CD4-positive, alpha-beta T cell (primary cell): ENCODE measurements at regions not wholly inside any gene's neighbourhood (a gene's known extent, or its start where the extent isn't known, plus 50 kb on each side); places are given as distances from the start of the nearest gene placed in this dataset.
A peak's percentile ranks its signal among the peaks of the same experiment; 100 is the strongest.

Experiments used
- ATAC-seq: fragments of 200-7000 bp; cut with Tn5 transposase; one replicate; pipeline ENCODE4 v1.10.0; 2022; ENCODE audit warnings: mild to moderate bottlenecking; ENCODE audit not compliant: poor library complexity
- CTCF ChIA-PET: fragments of 350-600 bp; sonication (Branson Sonifier 250); formaldehyde crosslinking; loops from one replicate; lab custom pipeline; 2021; ENCODE audit warnings: antibody characterized with exemption, inconsistent platforms; lab: Charles Lee
- POLR2A ChIA-PET: fragments of 350-600 bp; sonication (Branson Sonifier 250); formaldehyde crosslinking; loops from one replicate; lab custom pipeline; 2021; ENCODE audit warnings: antibody characterized with exemption, inconsistent platforms; lab: Charles Lee
- DNase-seq, 14 experiments: peaks; one replicate each; pipeline ENCODE4 v3.0.0-alpha.2; 2013 to 2020; ENCODE audit warnings: mixed read lengths in 2 of 14
- H3K27ac ChIP-seq, 2 donors: one replicate each; pipeline versions ENCODE4 v1.5.1 to v1.7.0; 2013; ENCODE audit warnings: low read length in 2 of 2, low read depth in 1 of 2, mild to moderate bottlenecking in 1 of 2
- H3K27me3 ChIP-seq, 2 experiments: 1 replicate in 1 of 2; 2 replicates in 1 of 2; pipeline versions ENCODE4 v1.6.1 to v1.7.0; 2013; ENCODE audit warnings: low read length in 2 of 2, control low read depth in 1 of 2, mild to moderate bottlenecking in 1 of 2, moderate library complexity in 1 of 2; ENCODE audit not compliant: insufficient read depth in 2 of 2, control insufficient read depth in 1 of 2
- H3K36me3 ChIP-seq: one replicate; pipeline ENCODE4 v1.6.1; 2013; ENCODE audit warnings: low read length, control low read depth; ENCODE audit not compliant: insufficient read depth
- H3K4me1 ChIP-seq: one replicate; pipeline ENCODE4 v1.6.1; 2013; ENCODE audit warnings: low read length, control low read depth; ENCODE audit not compliant: insufficient read depth
- H3K4me3 ChIP-seq: one replicate; pipeline ENCODE4 v1.5.1; 2013; ENCODE audit warnings: mild to moderate bottlenecking, low read length, moderate library complexity
- H3K9me3 ChIP-seq, 2 experiments: 1 replicate in 1 of 2; 2 replicates in 1 of 2; pipeline versions ENCODE4 v1.6.1 to v1.7.0; 2013; ENCODE audit warnings: low read length in 2 of 2, mild to moderate bottlenecking in 2 of 2, control low read depth in 1 of 2, moderate library complexity in 1 of 2; ENCODE audit not compliant: control insufficient read depth in 1 of 2, insufficient read depth in 1 of 2
- H3K27ac Mint-ChIP-seq: one replicate; pipeline ENCODE4 v1.8.0; 2020; ENCODE audit warnings: mixed read lengths
- H3K27me3 Mint-ChIP-seq: one replicate; pipeline ENCODE4 v1.8.0; 2021; ENCODE audit warnings: mixed read lengths
- H3K36me3 Mint-ChIP-seq: one replicate; pipeline ENCODE4 v1.8.0; 2021; ENCODE audit warnings: low read depth, mixed read lengths
- H3K4me1 Mint-ChIP-seq: one replicate; pipeline ENCODE4 v1.8.0; 2021; ENCODE audit warnings: low read depth, mixed read lengths
- H3K4me3 Mint-ChIP-seq: one replicate; pipeline ENCODE4 v1.8.0; 2020; ENCODE audit warnings: mild to moderate bottlenecking, mixed read lengths
- H3K9me3 Mint-ChIP-seq: one replicate; pipeline ENCODE4 v1.8.0; 2020; ENCODE audit warnings: mixed read lengths
- intact Hi-C, 2 experiments: fragments of 100-400 bp; cut with DNase I in 1 of 2; cut with micrococcal nuclease in 1 of 2; formaldehyde crosslinking; loops; one replicate each; pipeline versions ENCODE4 v1.15.1 to v1.9.0; 2023 to 2025; cut with DNase I, micrococcal nuclease
- TF ChIP-seq, protein P1 (sequence below): fragments of 200-600 bp; IDR thresholded peaks from one replicate; pipeline ENCODE4 v1.8.0; 2022; ENCODE audit warnings: antibody characterized with exemption, mild to moderate bottlenecking

DNA sequence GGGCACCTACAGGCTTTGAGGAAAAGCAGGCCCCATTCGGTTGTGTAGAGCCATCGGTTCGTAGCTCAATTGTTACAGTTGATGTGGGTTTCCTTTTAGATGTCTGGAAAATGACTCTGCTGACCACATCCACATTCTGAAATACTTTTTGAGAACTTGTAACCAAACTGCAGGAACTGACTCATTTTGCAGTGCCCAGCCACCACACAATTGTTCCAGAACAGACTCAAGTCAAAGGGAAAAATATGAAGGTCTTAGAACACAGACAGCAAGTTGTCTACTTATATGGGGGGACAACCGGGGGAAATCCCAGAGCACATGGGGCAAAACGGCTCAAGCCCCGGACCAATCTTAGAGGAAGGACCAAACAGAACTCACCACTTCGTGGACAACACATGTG is 557.6 kb upstream of the DIPK2B start:
- H3K4me3 Mint-ChIP-seq = peak overlapping the region; percentile 87
- POLR2A ChIA-PET = interaction anchor here (0.5 to 3.6 kb wide), 7 partner anchors 8 to 1568 kb away, joined by 3 to 34 read pairs (median 3); no protein-coding TSS in a partner anchor
- H3K36me3 ChIP-seq = no peaks in the 10 kb centered on the region
- H3K27ac ChIP-seq = peak overlapping the region; percentile 16 to 57
- CTCF ChIA-PET = no interaction called here
- peak overlapping the region; percentile 24 for H3K4me3 ChIP-seq
- H3K9me3 Mint-ChIP-seq = no peaks in the 10 kb centered on the region
- DNase-seq (peak in 7 of 14 experiments; percentile 11 to 79 (median 42)), ATAC-seq (peak; percentile 33)
- H3K4me1 ChIP-seq = peaks cover 49% of the 10 kb centered on the region
- TF ChIP-seq, protein P1, sequence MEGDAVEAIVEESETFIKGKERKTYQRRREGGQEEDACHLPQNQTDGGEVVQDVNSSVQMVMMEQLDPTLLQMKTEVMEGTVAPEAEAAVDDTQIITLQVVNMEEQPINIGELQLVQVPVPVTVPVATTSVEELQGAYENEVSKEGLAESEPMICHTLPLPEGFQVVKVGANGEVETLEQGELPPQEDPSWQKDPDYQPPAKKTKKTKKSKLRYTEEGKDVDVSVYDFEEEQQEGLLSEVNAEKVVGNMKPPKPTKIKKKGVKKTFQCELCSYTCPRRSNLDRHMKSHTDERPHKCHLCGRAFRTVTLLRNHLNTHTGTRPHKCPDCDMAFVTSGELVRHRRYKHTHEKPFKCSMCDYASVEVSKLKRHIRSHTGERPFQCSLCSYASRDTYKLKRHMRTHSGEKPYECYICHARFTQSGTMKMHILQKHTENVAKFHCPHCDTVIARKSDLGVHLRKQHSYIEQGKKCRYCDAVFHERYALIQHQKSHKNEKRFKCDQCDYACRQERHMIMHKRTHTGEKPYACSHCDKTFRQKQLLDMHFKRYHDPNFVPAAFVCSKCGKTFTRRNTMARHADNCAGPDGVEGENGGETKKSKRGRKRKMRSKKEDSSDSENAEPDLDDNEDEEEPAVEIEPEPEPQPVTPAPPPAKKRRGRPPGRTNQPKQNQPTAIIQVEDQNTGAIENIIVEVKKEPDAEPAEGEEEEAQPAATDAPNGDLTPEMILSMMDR = no peak
- peaks cover 10% of the 10 kb centered on the region for H3K36me3 Mint-ChIP-seq
- H3K27me3 ChIP-seq = no peaks in the 10 kb centered on the region
- no peaks in the 10 kb centered on the region for H3K27me3 Mint-ChIP-seq
- peak overlapping the region; percentile 88 for H3K27ac Mint-ChIP-seq
- H3K9me3 ChIP-seq = no peaks in the 10 kb centered on the region
- intact Hi-C loops = loop anchor here (5.0 to 10.0 kb wide), 2 partner anchors 49 to 86 kb away; no protein-coding TSS in a partner anchor
- H3K4me1 Mint-ChIP-seq = peaks cover 75% of the 10 kb centered on the region

DNA sequence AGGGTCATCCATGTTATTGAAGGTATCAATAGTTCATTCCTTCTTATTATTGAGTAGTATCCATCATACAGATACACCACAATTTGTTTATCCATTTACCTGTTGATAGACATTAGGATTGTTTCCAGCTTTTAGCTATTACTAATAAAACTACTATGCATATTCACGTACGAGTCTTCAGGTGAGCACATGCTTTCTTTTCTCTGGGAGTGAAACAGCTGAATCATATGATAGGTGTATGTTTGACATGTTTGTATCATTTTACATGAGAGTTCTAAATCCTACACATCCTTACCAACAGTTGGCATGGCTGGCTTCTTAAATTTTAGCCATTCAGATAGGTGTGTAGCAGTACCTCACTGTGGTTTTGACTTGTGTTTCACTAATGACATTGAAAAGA is 556.6 kb upstream of the DIPK2B start:
- ChIA-PET CTCF (no interaction called here), POLR2A (interaction anchor here (1.1 to 3.6 kb wide), 3 partner anchors 12 to 50 kb away, joined by 4 to 34 read pairs (median 21); no protein-coding TSS in a partner anchor)
- DNase-seq = no peak
- no peaks in the 10 kb centered on the region for H3K27me3 ChIP-seq
- Mint-ChIP-seq H3K36me3 (peaks cover 10% of the 10 kb centered on the region), H3K27ac (peak overlapping the region; percentile 88), H3K4me1 (peaks cover 65% of the 10 kb centered on the region), H3K9me3 (no peaks in the 10 kb centered on the region), H3K4me3 (peak overlapping the region; percentile 57), H3K27me3 (no peaks in the 10 kb centered on the region)
- no peaks in the 10 kb centered on the region for H3K36me3 ChIP-seq
- no peak for ATAC-seq
- H3K9me3 ChIP-seq = no peaks in the 10 kb centered on the region
- H3K4me1 ChIP-seq = peaks cover 50% of the 10 kb centered on the region
- H3K4me3 ChIP-seq = no peak overlapping the region
- TF ChIP-seq, protein P1 = no peak
- intact Hi-C loops = loop anchor here (2.0 to 10.0 kb wide), 3 partner anchors 14 to 88 kb away; no protein-coding TSS in a partner anchor
- H3K27ac ChIP-seq = no peak overlapping the region

DNA sequence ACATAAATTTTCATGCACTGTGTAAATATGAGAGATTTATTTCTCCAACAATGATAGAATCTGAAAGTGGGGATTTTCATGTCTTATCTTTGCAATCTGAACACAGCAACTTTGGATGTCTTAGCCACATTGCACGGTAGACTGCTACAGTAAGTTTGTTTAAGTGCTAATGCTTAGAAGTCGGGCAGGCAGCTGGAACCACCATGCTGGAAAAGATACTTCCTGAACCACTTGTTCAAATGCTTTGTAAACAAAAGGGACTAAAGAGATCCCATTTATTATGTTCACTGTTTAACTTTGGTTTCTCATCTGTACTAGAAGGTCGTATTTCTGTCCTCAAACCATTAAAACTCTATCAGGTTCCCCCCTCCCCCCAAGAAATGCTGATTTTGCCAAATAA is 555.9 kb upstream of the DIPK2B start:
- ATAC-seq = no peak
- Histone ChIP-seq H3K36me3 (no peaks in the 10 kb centered on the region), H3K4me3 (no peak overlapping the region), H3K27me3 (no peaks in the 10 kb centered on the region), H3K27ac (no peak overlapping the region), H3K9me3 (no peaks in the 10 kb centered on the region), H3K4me1 (peaks cover 49% of the 10 kb centered on the region)
- POLR2A ChIA-PET = interaction anchor here (1.4 kb wide), 1 partner anchor 14 kb away, joined by 5 read pairs; no protein-coding TSS in a partner anchor
- intact Hi-C loops = loop anchor here (2.0 to 10.0 kb wide), 3 partner anchors 14 to 88 kb away; no protein-coding TSS in a partner anchor
- peaks cover 61% of the 10 kb centered on the region for H3K4me1 Mint-ChIP-seq
- H3K36me3 Mint-ChIP-seq = peaks cover 5% of the 10 kb centered on the region
- CTCF ChIA-PET = interaction anchor here (0.9 to 1.7 kb wide), 3 partner anchors 10 to 92 kb away, joined by 3 to 5 read pairs (median 4); no protein-coding TSS in a partner anchor
- TF ChIP-seq, protein P1 = no peak
- peak in 2 of 14 experiments; percentile 56 to 68 for DNase-seq
- H3K27me3 Mint-ChIP-seq = no peaks in the 10 kb centered on the region
- H3K9me3 Mint-ChIP-seq = no peaks in the 10 kb centered on the region
- H3K4me3 Mint-ChIP-seq = peak overlapping the region; percentile 57
- H3K27ac Mint-ChIP-seq = peak overlapping the region; percentile 88
